ENCODE measurements at regions not wholly inside any gene's neighbourhood (a gene's known extent, or its start where the extent isn't known, plus 50 kb on each side); places are given as distances from the start of the nearest gene placed in this dataset.
"Not testable (repeated sequence)": the region's sequence is repeated elsewhere in the genome, so short reads cannot be mapped to it uniquely, and the experiment has no call there.

GRCh38 chr6:155882527-155883333 lies 427.1 kb upstream of the NOX3 start:
- DNase-seq (ENCODE audit: low spot score): no peak
- TF ChIP-seq CTCF (IDR thresholded peaks at IDR 0.05): no peak
- no peaks in the 10 kb centered on the region for H3K9me3 ChIP-seq
- no peaks in the 10 kb centered on the region for H3K36me3 ChIP-seq
- H3K27me3 ChIP-seq (replicated peaks; ENCODE audit: insufficient read depth): no peaks in the 10 kb centered on the region
- no peak for ATAC-seq (ENCODE audit: insufficient number of reproducible peaks, low FRiP score, low read depth)
- peaks cover 7 to 9% of the 10 kb centered on the region in 2 donors for H3K4me1 ChIP-seq (ENCODE audit: control insufficient read depth in 1 of 2, low read depth in 2 of 2)
- H3K4me3 ChIP-seq: no peak overlapping the region
- no peak overlapping the region for H3K27ac ChIP-seq

GRCh38 chr6:155881826-155882526 lies 426.3 kb upstream of the NOX3 start:
- ATAC-seq (ENCODE audit: insufficient number of reproducible peaks, low FRiP score, low read depth) (no peak), DNase-seq (ENCODE audit: low spot score) (no peak)
- no peaks in the 10 kb centered on the region for H3K36me3 ChIP-seq
- peaks cover 7 to 9% of the 10 kb centered on the region in 2 donors for H3K4me1 ChIP-seq (ENCODE audit: control insufficient read depth in 1 of 2, low read depth in 2 of 2)
- H3K4me3 ChIP-seq: no peak overlapping the region
- no peak for TF ChIP-seq CTCF (IDR thresholded peaks at IDR 0.05)
- H3K27me3 ChIP-seq (replicated peaks; ENCODE audit: insufficient read depth): no peaks in the 10 kb centered on the region
- no peak overlapping the region for H3K27ac ChIP-seq
- no peaks in the 10 kb centered on the region for H3K9me3 ChIP-seq

GRCh38 chr6:155880900-155881299 lies 425.3 kb upstream of the NOX3 start:
- no peaks in the 10 kb centered on the region for H3K36me3 ChIP-seq
- H3K9me3 ChIP-seq: no peaks in the 10 kb centered on the region
- peaks cover 7 to 9% of the 10 kb centered on the region in 2 donors for H3K4me1 ChIP-seq (ENCODE audit: control insufficient read depth in 1 of 2, low read depth in 2 of 2)
- DNase-seq (ENCODE audit: low spot score) (no peak), ATAC-seq (ENCODE audit: insufficient number of reproducible peaks, low FRiP score, low read depth) (no peak)
- TF ChIP-seq CTCF (IDR thresholded peaks at IDR 0.05): no peak
- H3K4me3 ChIP-seq: no peak overlapping the region
- H3K27ac ChIP-seq: no peak overlapping the region
- H3K27me3 ChIP-seq (replicated peaks; ENCODE audit: insufficient read depth): no peaks in the 10 kb centered on the region

GRCh38 chr6:155872961-155873360 lies 417.3 kb upstream of the NOX3 start:
- Histone ChIP-seq H3K27me3 (replicated peaks; ENCODE audit: insufficient read depth) (no peaks in the 10 kb centered on the region), H3K4me3 (no peak overlapping the region), H3K9me3 (no peaks in the 10 kb centered on the region), H3K4me1 (ENCODE audit: control insufficient read depth in 1 of 2, low read depth in 2 of 2) (no peaks in the 10 kb centered on the region), H3K36me3 (no peaks in the 10 kb centered on the region), H3K27ac (no peak overlapping the region)
- no peak for DNase-seq (ENCODE audit: low spot score)
- TF ChIP-seq CTCF (IDR thresholded peaks at IDR 0.05): no peak
- ATAC-seq (ENCODE audit: insufficient number of reproducible peaks, low FRiP score, low read depth): no peak

GRCh38 chr6:155867682-155868081 lies 412.0 kb upstream of the NOX3 start:
- H3K36me3 ChIP-seq: no peaks in the 10 kb centered on the region
- DNase-seq (ENCODE audit: low spot score): no peak
- H3K4me3 ChIP-seq: no peak overlapping the region
- no peak for TF ChIP-seq CTCF (IDR thresholded peaks at IDR 0.05)
- no peak for ATAC-seq (ENCODE audit: insufficient number of reproducible peaks, low FRiP score, low read depth)
- no peaks in the 10 kb centered on the region for H3K4me1 ChIP-seq (ENCODE audit: control insufficient read depth in 1 of 2, low read depth in 2 of 2)
- H3K27ac ChIP-seq: no peak overlapping the region
- H3K27me3 ChIP-seq (replicated peaks; ENCODE audit: insufficient read depth): no peaks in the 10 kb centered on the region
- H3K9me3 ChIP-seq: no peaks in the 10 kb centered on the region

- H3K9me3 ChIP-seq; DNase-seq (ENCODE audit: low spot score); H3K36me3 ChIP-seq; H3K27ac ChIP-seq; H3K27me3 ChIP-seq (replicated peaks; ENCODE audit: insufficient read depth); ATAC-seq (ENCODE audit: insufficient number of reproducible peaks, low FRiP score, low read depth); H3K4me1 ChIP-seq (ENCODE audit: control insufficient read depth in 1 of 2, low read depth in 2 of 2); H3K4me3 ChIP-seq: not testable (repeated sequence)
Measured at GRCh38 chr6:155866676-155867390, 411.2 kb upstream of the NOX3 start.

All from thoracic aorta (tissue), 2 donors.